ENCODE measurements at regions not wholly inside any gene's neighbourhood (a gene's known extent, or its start where the extent isn't known, plus 50 kb on each side); places are given as distances from the start of the nearest gene placed in this dataset.

DNA sequence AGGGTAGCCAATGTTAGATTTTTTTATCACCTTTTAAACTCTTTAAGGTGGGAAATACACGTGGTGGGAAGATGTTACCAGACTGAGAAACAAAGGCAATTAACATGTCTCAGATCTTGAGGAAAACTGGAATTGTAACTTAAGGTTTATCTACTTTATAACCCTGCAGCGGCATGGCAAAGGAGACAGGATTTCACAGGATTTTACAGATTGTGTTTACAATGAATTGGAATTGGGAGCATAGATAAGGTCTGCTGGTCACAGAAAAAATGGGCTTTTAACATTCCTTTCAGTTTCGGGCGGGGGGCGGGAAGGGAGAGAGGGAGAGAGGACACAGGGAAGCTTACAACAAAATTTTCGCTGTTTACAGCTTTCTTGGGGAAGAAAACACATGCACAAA lies 467.5 kb upstream of the CT83 start:
- no peak for TF ChIP-seq POLR2A (IDR thresholded peaks at IDR 0.05)
- TF ChIP-seq, protein P1, sequence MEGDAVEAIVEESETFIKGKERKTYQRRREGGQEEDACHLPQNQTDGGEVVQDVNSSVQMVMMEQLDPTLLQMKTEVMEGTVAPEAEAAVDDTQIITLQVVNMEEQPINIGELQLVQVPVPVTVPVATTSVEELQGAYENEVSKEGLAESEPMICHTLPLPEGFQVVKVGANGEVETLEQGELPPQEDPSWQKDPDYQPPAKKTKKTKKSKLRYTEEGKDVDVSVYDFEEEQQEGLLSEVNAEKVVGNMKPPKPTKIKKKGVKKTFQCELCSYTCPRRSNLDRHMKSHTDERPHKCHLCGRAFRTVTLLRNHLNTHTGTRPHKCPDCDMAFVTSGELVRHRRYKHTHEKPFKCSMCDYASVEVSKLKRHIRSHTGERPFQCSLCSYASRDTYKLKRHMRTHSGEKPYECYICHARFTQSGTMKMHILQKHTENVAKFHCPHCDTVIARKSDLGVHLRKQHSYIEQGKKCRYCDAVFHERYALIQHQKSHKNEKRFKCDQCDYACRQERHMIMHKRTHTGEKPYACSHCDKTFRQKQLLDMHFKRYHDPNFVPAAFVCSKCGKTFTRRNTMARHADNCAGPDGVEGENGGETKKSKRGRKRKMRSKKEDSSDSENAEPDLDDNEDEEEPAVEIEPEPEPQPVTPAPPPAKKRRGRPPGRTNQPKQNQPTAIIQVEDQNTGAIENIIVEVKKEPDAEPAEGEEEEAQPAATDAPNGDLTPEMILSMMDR (IDR thresholded peaks at IDR 0.05): no peak
- no peak for TF ChIP-seq EP300 (IDR thresholded peaks at IDR 0.05)
